PC-3 (cell line): ENCODE measurements at regions not wholly inside any gene's neighbourhood (a gene's known extent, or its start where the extent isn't known, plus 50 kb on each side); places are given as distances from the start of the nearest gene placed in this dataset.

Experiments
- ATAC-seq: fragments of 200-7000 bp; cut with Tn5 transposase; 2 replicates; pipeline ENCODE4 v1.9.1; 2020; ENCODE audit warnings: mild to moderate bottlenecking, moderate library complexity
- BruUV-seq: library from RNA; stranded (reverse); fragments of 400-500 nt; replicated peaks from 2 replicates; lab custom pipeline; 2021; lab: Mats Ljungman, UMichigan
- CTCF ChIA-PET: fragments of 300-600 bp; sonication (Branson Sonifier 250); formaldehyde crosslinking; loops from one replicate; lab custom pipeline; 2022; ENCODE audit warnings: antibody characterized with exemption; lab: Charles Lee
- POLR2A ChIA-PET: fragments of 300-600 bp; sonication (Branson Sonifier 250); formaldehyde crosslinking; loops from one replicate; lab custom pipeline; 2022; ENCODE audit warnings: antibody characterized with exemption; ENCODE audit not compliant: unreplicated experiment; lab: Charles Lee
- DNase-seq: peaks from one replicate; pipeline ENCODE4 v3.0.0-alpha.2; 2015
- H2AFZ ChIP-seq: fragments of 300-600 bp; sonication (generic); 2 replicates; pipeline ENCODE4 v1.6.0; 2016; ENCODE audit warnings: antibody characterized with exemption, low read length
- H3F3A ChIP-seq: fragments of 300-600 bp; sonication (generic); one replicate; pipeline ENCODE4 v1.6.0; 2017; ENCODE audit warnings: antibody characterized with exemption, low read length, control low read depth, mild to moderate bottlenecking; ENCODE audit not compliant: unreplicated experiment
- H3K27ac ChIP-seq: fragments of 300-600 bp; sonication (generic); 2 replicates; pipeline ENCODE4 v1.5.1; 2016; ENCODE audit warnings: mild to moderate bottlenecking, low read length
- H3K27me3 ChIP-seq: fragments of 300-600 bp; sonication (generic); 2 replicates; pipeline ENCODE4 v1.6.1; 2016; ENCODE audit warnings: low read length, mixed read lengths
- H3K36me3 ChIP-seq: fragments of 300-600 bp; sonication (generic); 2 replicates; pipeline ENCODE4 v1.6.1; 2016; ENCODE audit warnings: low read depth, mixed run types, low read length, mixed read lengths
- H3K4me1 ChIP-seq: fragments of 300-600 bp; sonication (generic); 2 replicates; pipeline ENCODE4 v1.5.1; 2016; ENCODE audit warnings: low read length; ENCODE audit not compliant: insufficient read depth
- H3K4me2 ChIP-seq: fragments of 300-600 bp; sonication (generic); 2 replicates; pipeline ENCODE4 v1.6.0; 2016; ENCODE audit warnings: low read length
- H3K4me3 ChIP-seq: fragments of 300-600 bp; sonication (generic); 2 replicates; pipeline ENCODE4 v1.5.1; 2016; ENCODE audit warnings: mild to moderate bottlenecking, low read length, mixed read lengths
- H3K79me2 ChIP-seq: fragments of 300-600 bp; sonication (generic); 2 replicates; pipeline ENCODE4 v1.6.1; 2017; ENCODE audit warnings: low read length, mixed read lengths
- H3K9ac ChIP-seq: fragments of 300-600 bp; sonication (generic); 2 replicates; pipeline ENCODE4 v1.6.0; 2016; ENCODE audit warnings: mild to moderate bottlenecking, low read length
- H3K9me2 ChIP-seq: fragments of 300-600 bp; sonication (generic); replicated peaks from 2 replicates; pipeline ENCODE4 v1.6.1; 2016; ENCODE audit warnings: mixed run types, low read length, mixed read lengths
- H3K9me3 ChIP-seq: fragments of 300-600 bp; sonication (generic); 2 replicates; pipeline ENCODE4 v1.6.1; 2016; ENCODE audit warnings: low read length, mixed read lengths
- H4K20me1 ChIP-seq: fragments of 300-600 bp; sonication (generic); 2 replicates; pipeline ENCODE4 v1.6.1; 2016; ENCODE audit warnings: low read length, mixed read lengths
- CTCF ChIP-seq: fragments of 300-600 bp; sonication (generic); conservative IDR thresholded peaks from 2 replicates; pipeline ENCODE4 v1.5.1; 2017; ENCODE audit warnings: antibody characterized with exemption, low read depth, mild to moderate bottlenecking, low read length
- EZH2 ChIP-seq: fragments of 300-600 bp; sonication (generic); IDR thresholded peaks from one replicate; pipeline ENCODE4 v1.6.1; 2017; ENCODE audit warnings: antibody characterized with exemption, mild to moderate bottlenecking, low read length; ENCODE audit not compliant: unreplicated experiment
- EZH2phosphoT487 ChIP-seq: fragments of 300-600 bp; sonication (generic); IDR thresholded peaks from 2 replicates; pipeline ENCODE4 v1.6.1; 2018; ENCODE audit warnings: mild to moderate bottlenecking, antibody characterized with exemption, low read length, borderline replicate concordance
- intact Hi-C: fragments of 100-400 bp; cut with micrococcal nuclease; formaldehyde crosslinking; loops from 2 replicates; pipeline ENCODE4 v1.9.0; 2023

- no TSS peak for BruUV-seq
- intact Hi-C loops, result no loop called here
Observed at GRCh38 chr11:109769858-109770257, 323.3 kb upstream of the ZC3H12C start.

GRCh38 chr11:109770323-109770722 is 322.9 kb upstream of the ZC3H12C start:
- no peaks in the 10 kb centered on the region for H3K9me2 ChIP-seq
- H3F3A ChIP-seq, result no peaks in the 10 kb centered on the region
- H4K20me1 ChIP-seq, result no peaks in the 10 kb centered on the region
- H3K27me3 ChIP-seq, result peaks cover 14% of the 10 kb centered on the region
- ChIA-PET POLR2A (no interaction called here), CTCF (no interaction called here)
- no peaks in the 10 kb centered on the region for H3K9me3 ChIP-seq
- H3K4me2 ChIP-seq, result no peak overlapping the region
- no TSS peak for BruUV-seq
- H3K4me1 ChIP-seq, result no peaks in the 10 kb centered on the region
- no peak overlapping the region for H3K4me3 ChIP-seq
- no peak overlapping the region for H2AFZ ChIP-seq
- intact Hi-C loops, result no loop called here
- no peak for ATAC-seq
- no peak for DNase-seq
- no peaks in the 10 kb centered on the region for H3K79me2 ChIP-seq
- TF ChIP-seq EZH2 (no peak), EZH2phosphoT487 (no peak), CTCF (no peak)
- no peak overlapping the region for H3K9ac ChIP-seq
- H3K36me3 ChIP-seq, result no peaks in the 10 kb centered on the region
- H3K27ac ChIP-seq, result no peak overlapping the region

More at GRCh38 chr11:109769858-109770257, 323.3 kb upstream of the ZC3H12C start:
- no peak overlapping the region for H3K4me3 ChIP-seq
- H3K36me3 ChIP-seq, result no peaks in the 10 kb centered on the region
- no peaks in the 10 kb centered on the region for H3K79me2 ChIP-seq
- H3K4me2 ChIP-seq, result no peak overlapping the region
- POLR2A ChIA-PET, result no interaction called here
- H3K27me3 ChIP-seq, result peaks cover 14% of the 10 kb centered on the region
- H3K9me3 ChIP-seq, result no peaks in the 10 kb centered on the region
- H3K4me1 ChIP-seq, result peaks cover 3% of the 10 kb centered on the region; the same call in 1 of the 2 replicates
- no peaks in the 10 kb centered on the region for H3F3A ChIP-seq
- CTCF ChIA-PET, result no interaction called here
- H4K20me1 ChIP-seq, result no peaks in the 10 kb centered on the region
- no peak for TF ChIP-seq EZH2phosphoT487
- ATAC-seq, result no peak
- no peak overlapping the region for H3K9ac ChIP-seq
- no peaks in the 10 kb centered on the region for H3K9me2 ChIP-seq
- no peak overlapping the region for H2AFZ ChIP-seq
- DNase-seq, result no peak
- no peak overlapping the region for H3K27ac ChIP-seq

GRCh38 chr11:109772892-109773291 is 320.3 kb upstream of the ZC3H12C start:
- Histone ChIP-seq H3K4me2 (no peak overlapping the region), H3K9me3 (no peaks in the 10 kb centered on the region), H4K20me1 (no peaks in the 10 kb centered on the region), H3K4me3 (no peak overlapping the region), H3K79me2 (no peaks in the 10 kb centered on the region), H3K9ac (no peak overlapping the region), H3K36me3 (no peaks in the 10 kb centered on the region), H3K27ac (no peak overlapping the region), H3K9me2 (no peaks in the 10 kb centered on the region), H3K27me3 (peaks cover 17% of the 10 kb centered on the region), H3K4me1 (no peaks in the 10 kb centered on the region), H3F3A (no peaks in the 10 kb centered on the region), H2AFZ (no peak overlapping the region)
- TF ChIP-seq CTCF (no peak), EZH2 (no peak), EZH2phosphoT487 (no peak)
- no peak for ATAC-seq
- no peak for DNase-seq
- CTCF ChIA-PET, result no interaction called here
- intact Hi-C loops, result no loop called here
- POLR2A ChIA-PET, result no interaction called here
- BruUV-seq, result no TSS peak
